ENCODE measurements at regions not wholly inside any gene's neighbourhood (a gene's known extent, or its start where the extent isn't known, plus 50 kb on each side); places are given as distances from the start of the nearest gene placed in this dataset.
"Not testable (repeated sequence)": the region's sequence is repeated elsewhere in the genome, so short reads cannot be mapped to it uniquely, and the experiment has no call there.

DNA sequence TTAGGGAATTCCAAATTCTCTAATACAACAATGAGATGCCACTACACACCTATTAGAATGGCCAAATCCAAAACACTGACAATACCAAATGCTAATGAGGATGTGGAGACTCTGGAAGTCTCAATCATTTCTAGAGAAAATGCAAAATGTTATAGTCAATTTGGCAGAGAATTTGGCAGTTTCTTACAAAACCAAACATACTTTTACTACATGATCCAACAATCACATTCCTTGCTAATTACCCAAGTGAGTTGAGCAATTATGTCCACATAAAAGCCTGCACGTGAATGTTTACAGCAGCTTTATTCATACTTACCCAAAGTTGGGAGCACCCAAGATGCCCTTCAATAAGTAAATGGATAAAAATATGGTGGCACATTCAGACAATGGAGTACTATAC is 278.4 kb upstream of the TGFBR2 start:
- TF ChIP-seq, protein P1, sequence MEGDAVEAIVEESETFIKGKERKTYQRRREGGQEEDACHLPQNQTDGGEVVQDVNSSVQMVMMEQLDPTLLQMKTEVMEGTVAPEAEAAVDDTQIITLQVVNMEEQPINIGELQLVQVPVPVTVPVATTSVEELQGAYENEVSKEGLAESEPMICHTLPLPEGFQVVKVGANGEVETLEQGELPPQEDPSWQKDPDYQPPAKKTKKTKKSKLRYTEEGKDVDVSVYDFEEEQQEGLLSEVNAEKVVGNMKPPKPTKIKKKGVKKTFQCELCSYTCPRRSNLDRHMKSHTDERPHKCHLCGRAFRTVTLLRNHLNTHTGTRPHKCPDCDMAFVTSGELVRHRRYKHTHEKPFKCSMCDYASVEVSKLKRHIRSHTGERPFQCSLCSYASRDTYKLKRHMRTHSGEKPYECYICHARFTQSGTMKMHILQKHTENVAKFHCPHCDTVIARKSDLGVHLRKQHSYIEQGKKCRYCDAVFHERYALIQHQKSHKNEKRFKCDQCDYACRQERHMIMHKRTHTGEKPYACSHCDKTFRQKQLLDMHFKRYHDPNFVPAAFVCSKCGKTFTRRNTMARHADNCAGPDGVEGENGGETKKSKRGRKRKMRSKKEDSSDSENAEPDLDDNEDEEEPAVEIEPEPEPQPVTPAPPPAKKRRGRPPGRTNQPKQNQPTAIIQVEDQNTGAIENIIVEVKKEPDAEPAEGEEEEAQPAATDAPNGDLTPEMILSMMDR (IDR thresholded peaks at IDR 0.05) = not testable (repeated sequence)
- TF ChIP-seq ZFX (IDR thresholded peaks at IDR 0.05; ENCODE audit: borderline replicate concordance) = not testable (repeated sequence)

Data from 22Rv1 (cell line).